ENCODE measurements at regions not wholly inside any gene's neighbourhood (a gene's known extent, or its start where the extent isn't known, plus 50 kb on each side); places are given as distances from the start of the nearest gene placed in this dataset.

DNA sequence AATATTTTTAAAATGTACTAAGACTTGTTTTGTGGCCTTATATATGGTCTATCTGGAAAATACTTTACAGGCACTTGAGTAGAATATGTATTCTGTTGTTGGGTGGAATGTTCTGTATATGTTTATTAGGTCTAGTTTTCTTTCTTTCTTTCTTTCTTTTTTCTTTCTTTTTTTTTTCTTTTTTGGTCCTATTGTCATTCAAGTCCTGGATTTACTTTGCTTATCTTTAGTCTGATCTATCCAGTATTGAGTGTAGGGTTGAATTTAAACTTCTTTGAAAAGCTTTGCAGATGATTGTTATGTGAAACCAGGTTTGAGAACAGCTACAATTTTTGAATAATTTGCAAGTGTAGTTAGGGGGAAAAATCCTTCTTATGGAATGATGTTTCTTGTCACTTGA, 67.1 kb upstream of the GRIK2 start:
- ChIA-PET POLR2A (no interaction called here), CTCF (no interaction called here)
- H3K4me1 Mint-ChIP-seq = no peaks in the 10 kb centered on the region
- no peaks in the 10 kb centered on the region for H3K4me1 ChIP-seq (ENCODE audit: control insufficient read depth in 2 of 2, insufficient read depth in 2 of 2, low read length in 2 of 2)
- H3K4me3 ChIP-seq (ENCODE audit: control extremely low read depth in 1 of 5, extremely low read depth in 1 of 5, insufficient read depth in 1 of 5, low read depth in 2 of 5, low read length in 4 of 5) = no peak overlapping the region
- intact Hi-C loops (cut with micrococcal nuclease) = no loop called here
- H2AFZ ChIP-seq (ENCODE audit: insufficient read depth, low read depth, low read length, poor library complexity, severe bottlenecking) = no peak overlapping the region
- no peak overlapping the region for H3K4me2 ChIP-seq (replicated peaks; ENCODE audit: low read depth, low read length, poor library complexity, severe bottlenecking)
- DNase-seq (no peak), ATAC-seq (ENCODE audit: low read depth) (no peak)
- no peaks in the 10 kb centered on the region for H3K36me3 ChIP-seq (replicated peaks in 1 of 2; ENCODE audit: control extremely low read depth in 1 of 2, control insufficient read depth in 1 of 2, extremely low read depth in 1 of 2, insufficient read depth in 2 of 2, low read length in 1 of 2)
- H3K9me3 Mint-ChIP-seq (ENCODE audit: insufficient read depth) = no peaks in the 10 kb centered on the region
- H4K20me1 ChIP-seq (ENCODE audit: control insufficient read depth, insufficient read depth, low read length, poor library complexity, severe bottlenecking) = no peaks in the 10 kb centered on the region
- no peak overlapping the region for H3K27ac ChIP-seq (ENCODE audit: low read length in 2 of 2)
- no peak overlapping the region for H3K4me3 Mint-ChIP-seq
- TF ChIP-seq EZH2 (IDR thresholded peaks at IDR 0.05; ENCODE audit: borderline replicate concordance, insufficient read depth, low read depth, low read length, poor library complexity, severe bottlenecking) = no peak
- TF ChIP-seq, protein P1, sequence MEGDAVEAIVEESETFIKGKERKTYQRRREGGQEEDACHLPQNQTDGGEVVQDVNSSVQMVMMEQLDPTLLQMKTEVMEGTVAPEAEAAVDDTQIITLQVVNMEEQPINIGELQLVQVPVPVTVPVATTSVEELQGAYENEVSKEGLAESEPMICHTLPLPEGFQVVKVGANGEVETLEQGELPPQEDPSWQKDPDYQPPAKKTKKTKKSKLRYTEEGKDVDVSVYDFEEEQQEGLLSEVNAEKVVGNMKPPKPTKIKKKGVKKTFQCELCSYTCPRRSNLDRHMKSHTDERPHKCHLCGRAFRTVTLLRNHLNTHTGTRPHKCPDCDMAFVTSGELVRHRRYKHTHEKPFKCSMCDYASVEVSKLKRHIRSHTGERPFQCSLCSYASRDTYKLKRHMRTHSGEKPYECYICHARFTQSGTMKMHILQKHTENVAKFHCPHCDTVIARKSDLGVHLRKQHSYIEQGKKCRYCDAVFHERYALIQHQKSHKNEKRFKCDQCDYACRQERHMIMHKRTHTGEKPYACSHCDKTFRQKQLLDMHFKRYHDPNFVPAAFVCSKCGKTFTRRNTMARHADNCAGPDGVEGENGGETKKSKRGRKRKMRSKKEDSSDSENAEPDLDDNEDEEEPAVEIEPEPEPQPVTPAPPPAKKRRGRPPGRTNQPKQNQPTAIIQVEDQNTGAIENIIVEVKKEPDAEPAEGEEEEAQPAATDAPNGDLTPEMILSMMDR (IDR thresholded peaks at IDR 0.05) = no peak
- H3K27ac Mint-ChIP-seq = no peak overlapping the region
- H3K9ac ChIP-seq (ENCODE audit: low read length) = no peak overlapping the region
- no peaks in the 10 kb centered on the region for H3K9me3 ChIP-seq (ENCODE audit: control extremely low read depth in 1 of 3, control insufficient read depth in 2 of 3, insufficient read depth in 1 of 3, low read length in 2 of 3)
- H3K27me3 ChIP-seq (replicated peaks in 1 of 4; ENCODE audit: control extremely low read depth in 1 of 4, control insufficient read depth in 3 of 4, insufficient read depth in 4 of 4, low read length in 3 of 4) = no peaks in the 10 kb centered on the region
- no peaks in the 10 kb centered on the region for H3K27me3 Mint-ChIP-seq
- H3K79me2 ChIP-seq (ENCODE audit: control insufficient read depth, insufficient read depth, low read length) = no peaks in the 10 kb centered on the region

DNA sequence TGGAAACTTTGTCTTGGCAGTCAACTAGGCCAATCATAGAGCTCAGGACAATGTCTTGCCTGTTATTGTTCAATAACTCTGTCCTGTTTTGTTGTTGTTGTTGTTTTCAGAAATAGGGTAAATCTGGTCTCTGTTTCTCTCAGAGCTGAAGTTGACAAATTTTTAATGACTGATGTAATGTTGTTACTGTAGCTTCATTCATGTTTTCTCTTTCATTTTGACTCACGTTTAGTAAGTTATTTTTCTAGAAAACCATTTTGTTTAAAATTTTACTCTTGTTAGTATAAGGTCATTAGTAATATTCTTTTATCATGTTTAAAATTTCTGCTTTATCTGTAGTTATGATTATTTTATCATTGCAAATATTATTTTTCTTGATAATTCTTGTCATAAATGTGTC, 51.6 kb upstream of the GRIK2 start:
- no peak overlapping the region for H3K9ac ChIP-seq (ENCODE audit: low read length)
- H3K4me1 ChIP-seq (ENCODE audit: control insufficient read depth in 2 of 2, insufficient read depth in 2 of 2, low read length in 2 of 2) = no peaks in the 10 kb centered on the region
- no peak overlapping the region for H3K27ac Mint-ChIP-seq
- peaks cover 0 to 3% (median 0%) of the 10 kb centered on the region in 3 donors for H3K9me3 ChIP-seq (ENCODE audit: control extremely low read depth in 1 of 3, control insufficient read depth in 2 of 3, insufficient read depth in 1 of 3, low read length in 2 of 3)
- no peak for ATAC-seq (ENCODE audit: low read depth)
- H3K4me1 Mint-ChIP-seq = no peaks in the 10 kb centered on the region
- H3K27ac ChIP-seq (ENCODE audit: low read length in 2 of 2) = no peak overlapping the region
- H3K27me3 ChIP-seq (replicated peaks in 1 of 4; ENCODE audit: control extremely low read depth in 1 of 4, control insufficient read depth in 3 of 4, insufficient read depth in 4 of 4, low read length in 3 of 4) = no peaks in the 10 kb centered on the region
- ChIA-PET POLR2A (no interaction called here), CTCF (no interaction called here)
- WGBS (ENCODE audit: insufficient coverage) = no CpG with 5 or more reads among the region's 1 CpG
- H3K36me3 ChIP-seq (replicated peaks in 1 of 2; ENCODE audit: control extremely low read depth in 1 of 2, control insufficient read depth in 1 of 2, extremely low read depth in 1 of 2, insufficient read depth in 2 of 2, low read length in 1 of 2) = no peaks in the 10 kb centered on the region
- no peaks in the 10 kb centered on the region for H4K20me1 ChIP-seq (ENCODE audit: control insufficient read depth, insufficient read depth, low read length, poor library complexity, severe bottlenecking)
- no peak for DNase-seq
- no peak overlapping the region for H2AFZ ChIP-seq (ENCODE audit: insufficient read depth, low read depth, low read length, poor library complexity, severe bottlenecking)
- no peaks in the 10 kb centered on the region for H3K79me2 ChIP-seq (ENCODE audit: control insufficient read depth, insufficient read depth, low read length)
- no peak overlapping the region for H3K4me2 ChIP-seq (replicated peaks; ENCODE audit: low read depth, low read length, poor library complexity, severe bottlenecking)
- no peak for TF ChIP-seq EZH2 (IDR thresholded peaks at IDR 0.05; ENCODE audit: borderline replicate concordance, insufficient read depth, low read depth, low read length, poor library complexity, severe bottlenecking)
- TF ChIP-seq, protein P1 (IDR thresholded peaks at IDR 0.05) = no peak
- intact Hi-C loops (cut with micrococcal nuclease) = no loop called here
- no peaks in the 10 kb centered on the region for H3K27me3 Mint-ChIP-seq
- H3K9me3 Mint-ChIP-seq (ENCODE audit: insufficient read depth) = peaks cover 2% of the 10 kb centered on the region
- H3K4me3 Mint-ChIP-seq = no peak overlapping the region
- no peak overlapping the region for H3K4me3 ChIP-seq (ENCODE audit: control extremely low read depth in 1 of 5, extremely low read depth in 1 of 5, insufficient read depth in 1 of 5, low read depth in 2 of 5, low read length in 4 of 5)

All from B cell (primary cell).